Left lung (tissue), 4 donors: ENCODE measurements at regions not wholly inside any gene's neighbourhood (a gene's known extent, or its start where the extent isn't known, plus 50 kb on each side); places are given as distances from the start of the nearest gene placed in this dataset.

Source experiments
- ATAC-seq: fragments of 200-7000 bp; cut with Tn5 transposase; one replicate; pipeline ENCODE4 v1.9.1; 2020; ENCODE audit warnings: moderate library complexity
- DNase-seq, 4 donors: peaks; one replicate each; pipeline ENCODE4 v3.0.0-alpha.2; 2013 to 2020
- H3K27ac ChIP-seq, 2 donors: fragments of 200-600 bp; sonication (generic) in 1 of 2; one replicate each; pipeline versions ENCODE4 v1.5.0 to v1.8.0; 2020 to 2021
- H3K27me3 ChIP-seq, 2 donors: fragments of 200-600 bp; sonication (generic) in 1 of 2; one replicate each; pipeline versions ENCODE4 v1.5.0 to v1.8.0; 2020 to 2021
- H3K36me3 ChIP-seq, 2 donors: fragments of 200-600 bp; sonication (generic) in 1 of 2; one replicate each; pipeline versions ENCODE4 v1.5.0 to v1.8.0; 2020 to 2021
- H3K4me1 ChIP-seq, 2 donors: fragments of 200-600 bp; one replicate each; pipeline ENCODE4 v1.8.0; 2021
- H3K4me3 ChIP-seq, 2 donors: fragments of 200-600 bp; sonication (generic) in 1 of 2; one replicate each; pipeline versions ENCODE4 v1.5.0 to v1.8.0; 2020 to 2021; ENCODE audit warnings: mild to moderate bottlenecking in 1 of 2
- H3K9me3 ChIP-seq, 2 donors: fragments of 200-600 bp; sonication (generic) in 1 of 2; one replicate each; pipeline versions ENCODE4 v1.5.0 to v1.8.0; 2020 to 2021
- CTCF ChIP-seq, 2 donors: fragments of 200-600 bp; sonication (generic) in 1 of 2; IDR thresholded peaks; one replicate each; pipeline versions ENCODE4 v1.5.0 to v1.8.0; 2021; ENCODE audit warnings: antibody characterized with exemption in 2 of 2
- intact Hi-C, 2 donors: fragments of 100-400 bp; cut with DNase I; formaldehyde crosslinking; loops; one replicate each; pipeline versions ENCODE4 v1.11.2 to v1.14.2; 2022
- donor health status: DM: no; HTN: yes; CAD: no.
- donor health status: DM: no; HTN: no; CAD: no.

- ATAC-seq (no peak), DNase-seq (no peak)
- TF ChIP-seq CTCF (IDR thresholded peaks at IDR 0.05), result no peak
- Histone ChIP-seq H3K4me3 (no peak overlapping the region), H3K9me3 (no peaks in the 10 kb centered on the region), H3K4me1 (no peaks in the 10 kb centered on the region), H3K36me3 (no peaks in the 10 kb centered on the region), H3K27me3 (no peaks in the 10 kb centered on the region), H3K27ac (no peak overlapping the region)
- intact Hi-C loops, result no loop called here
Observed at GRCh38 chr3:124522082-124522625, 208.1 kb upstream of the UMPS start.

GRCh38 chr3:124526601-124527000 lies 203.7 kb upstream of the UMPS start:
- no peaks in the 10 kb centered on the region for H3K9me3 ChIP-seq
- no peaks in the 10 kb centered on the region for H3K4me1 ChIP-seq
- no peaks in the 10 kb centered on the region for H3K36me3 ChIP-seq
- no peak for TF ChIP-seq CTCF (IDR thresholded peaks at IDR 0.05)
- H3K4me3 ChIP-seq, result no peak overlapping the region
- DNase-seq (no peak), ATAC-seq (no peak)
- no peaks in the 10 kb centered on the region for H3K27me3 ChIP-seq
- no peak overlapping the region for H3K27ac ChIP-seq
- intact Hi-C loops, result no loop called here

- no peak for ATAC-seq
Observed at GRCh38 chr3:124529826-124530571, 200.3 kb upstream of the UMPS start.

GRCh38 chr3:124530916-124531315 lies 199.3 kb upstream of the UMPS start:
- no peaks in the 10 kb centered on the region for H3K4me1 ChIP-seq
- TF ChIP-seq CTCF (IDR thresholded peaks at IDR 0.05), result no peak
- no peak overlapping the region for H3K27ac ChIP-seq
- intact Hi-C loops, result no loop called here
- ATAC-seq, result no peak
- H3K4me3 ChIP-seq, result no peak overlapping the region
- H3K9me3 ChIP-seq, result no peaks in the 10 kb centered on the region
- no peaks in the 10 kb centered on the region for H3K27me3 ChIP-seq
- no peak for DNase-seq
- H3K36me3 ChIP-seq, result no peaks in the 10 kb centered on the region

More at GRCh38 chr3:124529826-124530571, 200.3 kb upstream of the UMPS start:
- no peak for TF ChIP-seq CTCF (IDR thresholded peaks at IDR 0.05)
- Histone ChIP-seq H3K9me3 (no peaks in the 10 kb centered on the region), H3K4me3 (no peak overlapping the region), H3K27me3 (no peaks in the 10 kb centered on the region), H3K27ac (no peak overlapping the region), H3K4me1 (no peaks in the 10 kb centered on the region), H3K36me3 (no peaks in the 10 kb centered on the region)
- intact Hi-C loops, result no loop called here
- no peak for DNase-seq

GRCh38 chr3:124532071-124532470 lies 198.2 kb upstream of the UMPS start:
- DNase-seq (no peak), ATAC-seq (no peak)
- TF ChIP-seq CTCF (IDR thresholded peaks at IDR 0.05), result no peak
- intact Hi-C loops, result no loop called here
- Histone ChIP-seq H3K4me1 (no peaks in the 10 kb centered on the region), H3K36me3 (no peaks in the 10 kb centered on the region), H3K9me3 (no peaks in the 10 kb centered on the region), H3K27ac (no peak overlapping the region), H3K27me3 (no peaks in the 10 kb centered on the region), H3K4me3 (no peak overlapping the region)
